IPS-18a (cell line): ENCODE measurements at regions not wholly inside any gene's neighbourhood (a gene's known extent, or its start where the extent isn't known, plus 50 kb on each side); places are given as distances from the start of the nearest gene placed in this dataset.

Experiments used
- H3K27ac ChIP-seq: one replicate; pipeline ENCODE4 v1.5.1; 2013; ENCODE audit warnings: low read length
- H3K27me3 ChIP-seq: one replicate; pipeline ENCODE4 v1.6.1; 2013; ENCODE audit warnings: mild to moderate bottlenecking, low read length; ENCODE audit not compliant: control insufficient read depth, insufficient read depth
- H3K36me3 ChIP-seq: one replicate; pipeline ENCODE4 v1.6.1; 2013; ENCODE audit warnings: low read depth, low read length; ENCODE audit not compliant: control insufficient read depth
- H3K4me1 ChIP-seq: one replicate; pipeline ENCODE4 v1.6.1; 2013; ENCODE audit warnings: low read depth, low read length; ENCODE audit not compliant: control insufficient read depth
- H3K4me3 ChIP-seq: one replicate; pipeline ENCODE4 v1.5.1; 2013; ENCODE audit warnings: low read length
- H3K9ac ChIP-seq: one replicate; pipeline ENCODE4 v1.6.1; 2013; ENCODE audit warnings: mild to moderate bottlenecking, low read length, moderate library complexity
- H3K9me3 ChIP-seq: one replicate; pipeline ENCODE4 v1.6.1; 2013; ENCODE audit warnings: low read depth, low read length; ENCODE audit not compliant: control insufficient read depth

DNA sequence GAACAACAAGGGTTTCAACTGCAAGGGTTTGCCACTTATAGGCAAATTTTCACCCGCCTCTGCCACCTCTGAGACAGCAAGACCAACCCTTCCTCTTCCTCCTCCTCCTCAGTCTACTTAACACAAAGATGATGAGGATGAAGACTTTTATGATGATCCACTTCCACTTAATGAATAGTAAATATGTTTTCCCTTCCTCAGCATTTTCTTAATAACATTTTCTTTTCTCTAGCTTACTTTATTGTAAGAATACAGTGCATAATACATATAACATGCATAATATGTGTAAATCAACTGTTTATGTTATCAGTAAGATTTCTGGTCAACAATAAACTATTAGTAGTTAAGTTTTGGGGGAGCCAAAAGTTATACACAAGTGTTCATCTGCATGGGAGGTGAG is 77.4 kb downstream of the KLF15 start:
- H3K27ac ChIP-seq: no peak overlapping the region
- H3K4me3 ChIP-seq: no peak overlapping the region
- H3K27me3 ChIP-seq: no peaks in the 10 kb centered on the region
- no peak overlapping the region for H3K9ac ChIP-seq
- H3K9me3 ChIP-seq: no peaks in the 10 kb centered on the region
- no peaks in the 10 kb centered on the region for H3K4me1 ChIP-seq
- no peaks in the 10 kb centered on the region for H3K36me3 ChIP-seq

- Histone ChIP-seq H3K4me1 (no peaks in the 10 kb centered on the region), H3K27me3 (no peaks in the 10 kb centered on the region), H3K27ac (no peak overlapping the region), H3K36me3 (no peaks in the 10 kb centered on the region), H3K9me3 (no peaks in the 10 kb centered on the region), H3K4me3 (no peak overlapping the region), H3K9ac (no peak overlapping the region)
Observed at GRCh38 chr3:126277629-126278378, 79.4 kb downstream of the KLF15 start.

DNA sequence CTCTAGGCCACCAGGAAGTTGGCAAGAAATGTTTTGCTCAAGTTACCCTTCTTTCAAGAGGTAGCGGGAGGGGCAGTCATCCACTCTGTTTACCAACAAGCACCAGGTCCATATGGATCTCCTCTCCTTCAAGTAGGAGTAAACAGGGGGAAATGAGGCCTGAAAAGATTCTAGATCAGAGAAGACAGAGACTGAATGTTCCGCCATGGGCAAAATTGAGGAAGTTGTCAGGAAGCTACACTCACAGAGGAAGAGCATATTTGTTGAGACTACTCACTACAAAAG is 81.6 kb downstream of the KLF15 start:
- Histone ChIP-seq H3K27me3 (no peaks in the 10 kb centered on the region), H3K27ac (no peak overlapping the region), H3K9me3 (no peaks in the 10 kb centered on the region), H3K36me3 (no peaks in the 10 kb centered on the region), H3K4me3 (no peak overlapping the region), H3K9ac (no peak overlapping the region), H3K4me1 (no peaks in the 10 kb centered on the region)

DNA sequence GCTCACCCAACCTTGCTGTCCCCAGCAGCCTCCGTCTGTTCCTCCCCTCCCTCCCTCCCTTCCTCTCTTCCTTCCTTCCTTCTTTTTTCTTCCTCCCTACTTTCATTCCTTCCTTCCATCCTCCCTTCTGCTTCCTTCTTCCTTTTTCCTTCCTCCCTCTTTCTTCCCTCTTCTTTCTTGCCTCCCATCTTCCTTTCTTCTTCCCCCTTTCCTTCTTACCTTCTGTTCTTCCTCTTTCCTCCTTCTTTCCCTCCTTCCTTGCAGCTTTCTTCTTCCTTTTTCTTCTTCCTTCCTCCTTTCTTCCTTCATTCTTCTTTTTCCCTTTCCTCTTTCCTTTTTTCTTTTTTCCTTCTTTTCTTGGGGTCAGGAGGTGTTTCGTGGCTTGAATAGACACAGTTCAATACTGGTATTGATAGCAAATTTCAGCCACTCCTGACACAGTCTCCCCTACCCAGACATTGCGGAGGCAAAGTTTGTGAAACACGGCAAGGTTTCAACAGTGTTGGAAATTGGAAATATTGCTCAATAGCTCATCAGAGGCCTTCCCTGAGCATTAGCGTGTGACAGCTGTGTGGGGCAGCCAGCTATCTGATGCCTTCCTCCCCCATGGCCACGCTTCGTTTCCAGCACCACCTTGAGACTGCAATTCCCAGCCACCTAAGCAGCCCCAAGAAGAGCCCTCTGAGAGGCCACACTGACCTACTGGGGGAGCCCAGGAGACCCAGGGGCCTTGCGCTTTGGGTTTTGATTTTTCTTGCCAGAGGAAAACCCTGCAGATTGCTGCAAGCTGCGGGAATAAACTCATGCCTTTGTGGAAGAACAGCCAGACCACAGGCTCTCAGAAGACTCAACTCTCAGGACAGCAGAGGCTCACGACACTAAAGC is 82.2 kb downstream of the KLF15 start:
- Histone ChIP-seq H3K27ac (no peak overlapping the region), H3K9me3 (no peaks in the 10 kb centered on the region), H3K27me3 (no peaks in the 10 kb centered on the region)

GRCh38 chr3:126270145-126270811 is 86.9 kb downstream of the KLF15 start:
- Histone ChIP-seq H3K9ac (no peak overlapping the region), H3K4me3 (no peak overlapping the region), H3K9me3 (no peaks in the 10 kb centered on the region), H3K27ac (no peak overlapping the region), H3K4me1 (peaks cover 15% of the 10 kb centered on the region), H3K36me3 (no peaks in the 10 kb centered on the region), H3K27me3 (peaks cover 16% of the 10 kb centered on the region)

More for the DNA sequence above, 82.2 kb downstream of the KLF15 start:
- Histone ChIP-seq H3K9ac (no peak overlapping the region), H3K4me1 (no peaks in the 10 kb centered on the region), H3K36me3 (no peaks in the 10 kb centered on the region), H3K4me3 (no peak overlapping the region)

DNA sequence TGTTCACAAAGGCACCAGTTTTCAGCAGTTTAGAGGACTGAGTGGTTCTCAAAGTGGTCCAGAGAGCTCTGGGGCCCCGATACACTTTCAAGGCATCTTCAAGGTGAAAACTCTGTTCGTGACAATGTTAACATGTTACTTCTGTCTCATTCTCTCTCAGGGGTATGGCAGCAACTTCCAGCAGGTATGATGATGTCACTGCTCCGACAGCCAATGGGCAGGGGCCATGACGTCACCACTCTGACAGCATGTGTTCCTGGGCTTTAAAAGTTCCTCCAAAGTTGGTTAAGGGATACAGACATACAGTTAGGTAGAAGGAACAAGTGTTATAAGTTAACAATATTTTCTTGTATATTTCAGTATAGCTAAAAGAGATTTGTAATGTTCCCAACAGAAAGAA is 87.9 kb downstream of the KLF15 start:
- Histone ChIP-seq H3K4me3 (no peak overlapping the region), H3K27me3 (peaks cover 16% of the 10 kb centered on the region), H3K9me3 (no peaks in the 10 kb centered on the region), H3K9ac (no peak overlapping the region), H3K4me1 (peaks cover 16% of the 10 kb centered on the region), H3K27ac (no peak overlapping the region), H3K36me3 (no peaks in the 10 kb centered on the region)

- Histone ChIP-seq H3K27ac (no peak overlapping the region), H3K27me3 (peaks cover 16% of the 10 kb centered on the region), H3K9ac (no peak overlapping the region), H3K4me3 (no peak overlapping the region), H3K9me3 (no peaks in the 10 kb centered on the region), H3K4me1 (peaks cover 16% of the 10 kb centered on the region), H3K36me3 (no peaks in the 10 kb centered on the region)
Observed at GRCh38 chr3:126268866-126269265, 88.3 kb downstream of the KLF15 start.

DNA sequence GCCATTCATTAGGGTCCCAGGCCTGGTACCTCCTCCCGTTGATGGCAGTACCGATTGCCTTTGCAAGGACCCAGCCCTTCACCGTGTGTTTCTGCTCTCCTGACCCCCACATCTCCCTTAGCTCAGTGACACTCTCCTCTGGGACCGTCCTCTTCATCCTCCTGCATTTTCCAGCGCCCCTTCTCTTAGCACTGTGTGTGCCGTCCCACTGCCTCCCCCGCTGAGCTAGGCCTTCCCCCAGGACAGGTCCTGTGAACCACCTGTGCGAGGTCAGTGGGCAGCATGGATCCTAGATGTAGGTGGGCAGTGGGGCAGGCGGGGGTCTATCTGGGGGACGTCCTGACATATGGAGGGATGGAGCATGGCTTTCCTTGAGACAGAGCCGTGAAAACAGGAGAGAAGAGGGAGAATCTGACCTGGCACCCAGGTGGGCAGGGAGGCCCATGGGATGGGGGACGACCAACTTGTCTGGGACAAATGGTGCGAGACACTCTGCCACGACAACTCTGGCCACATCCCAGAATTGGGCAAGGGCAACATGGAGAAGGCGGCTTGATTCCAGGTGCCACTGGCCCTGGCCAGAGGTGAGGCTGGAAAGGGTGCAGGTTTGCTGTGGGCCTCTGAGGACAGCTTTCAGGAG is 87.7 kb upstream of the ALDH1L1 start:
- H3K4me1 ChIP-seq: peaks cover 16% of the 10 kb centered on the region
- no peaks in the 10 kb centered on the region for H3K9me3 ChIP-seq
- H3K27me3 ChIP-seq: peaks cover 16% of the 10 kb centered on the region
- no peaks in the 10 kb centered on the region for H3K36me3 ChIP-seq
- peak overlapping the region; percentile 52 for H3K9ac ChIP-seq
- H3K4me3 ChIP-seq: peak overlapping the region; percentile 62
- H3K27ac ChIP-seq: no peak overlapping the region

DNA sequence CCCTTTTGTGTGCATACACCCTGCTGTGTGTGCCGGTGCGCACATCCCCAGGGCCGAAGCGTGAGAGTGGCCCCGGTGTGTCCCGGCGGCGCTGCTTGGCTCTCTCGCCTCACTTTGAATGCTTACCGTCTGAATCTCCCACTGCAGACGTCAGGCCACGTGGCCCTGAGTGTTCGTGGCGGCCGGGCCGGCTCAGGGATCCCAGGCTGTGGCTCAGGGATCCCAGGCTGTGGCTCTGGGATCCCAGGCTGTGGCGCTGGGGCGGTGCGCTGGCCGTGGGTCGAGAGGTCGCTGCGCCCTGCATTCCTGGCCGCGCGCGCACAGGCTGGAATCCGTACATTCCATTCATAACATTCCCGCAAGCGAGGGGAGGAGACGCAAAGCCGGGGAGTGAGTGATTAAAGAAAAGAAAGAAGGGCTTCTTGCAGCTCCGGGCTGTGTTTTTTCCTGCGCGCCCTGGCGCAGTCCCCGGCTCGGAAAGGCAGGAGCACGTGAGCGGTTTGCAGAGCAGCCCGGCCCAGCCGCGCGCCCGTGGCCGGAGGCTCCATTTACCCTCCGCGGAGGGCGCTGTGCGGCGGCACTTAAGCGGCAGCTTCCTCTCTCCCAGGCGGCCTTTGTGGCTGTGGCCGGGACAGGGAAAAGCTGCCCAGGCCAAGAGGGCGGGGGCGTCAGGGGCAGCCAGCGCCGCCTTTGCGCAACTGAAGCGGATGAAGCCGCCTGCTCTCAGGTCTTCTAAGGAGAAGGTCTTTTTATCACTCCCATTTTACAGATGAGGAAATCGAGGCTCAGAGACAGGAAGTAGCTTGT is 87.0 kb upstream of the ALDH1L1 start:
- Histone ChIP-seq H3K9ac (peak overlapping the region; percentile 52), H3K4me3 (peak overlapping the region; percentile 62), H3K4me1 (peaks cover 16% of the 10 kb centered on the region), H3K36me3 (no peaks in the 10 kb centered on the region), H3K9me3 (no peaks in the 10 kb centered on the region), H3K27me3 (peaks cover 16% of the 10 kb centered on the region), H3K27ac (no peak overlapping the region)

DNA sequence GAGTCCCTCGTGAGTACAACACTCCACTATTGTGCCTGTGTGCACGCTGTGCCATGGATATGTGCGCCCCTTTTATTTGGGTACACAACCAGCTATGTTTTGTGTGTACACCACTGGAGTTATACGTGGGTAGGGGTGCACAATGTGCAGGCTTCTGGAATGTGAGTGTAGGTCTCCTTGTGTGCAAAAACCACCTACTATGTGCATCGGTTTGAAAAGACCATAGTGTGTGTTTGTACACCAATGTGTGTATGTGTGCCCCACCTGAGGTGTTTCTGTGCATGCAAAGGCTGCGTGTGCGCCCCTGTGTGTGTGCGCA is 86.4 kb upstream of the ALDH1L1 start:
- no peak overlapping the region for H3K27ac ChIP-seq

More for the DNA sequence above, 86.4 kb upstream of the ALDH1L1 start:
- peak overlapping the region; percentile 52 for H3K9ac ChIP-seq
- no peaks in the 10 kb centered on the region for H3K9me3 ChIP-seq
- H3K36me3 ChIP-seq: no peaks in the 10 kb centered on the region
- H3K4me3 ChIP-seq: peak overlapping the region; percentile 62
- H3K27me3 ChIP-seq: peaks cover 16% of the 10 kb centered on the region
- H3K4me1 ChIP-seq: peaks cover 16% of the 10 kb centered on the region
